HPDE6-E6E7 (cell line): ENCODE measurements at regions not wholly inside any gene's neighbourhood (a gene's known extent, or its start where the extent isn't known, plus 50 kb on each side); places are given as distances from the start of the nearest gene placed in this dataset.
A peak's percentile ranks its signal among the peaks of the same experiment; 100 is the strongest.
"Not testable (repeated sequence)": the region's sequence is repeated elsewhere in the genome, so short reads cannot be mapped to it uniquely, and the experiment has no call there.

ENCODE experiments used
- DNase-seq: peaks from one replicate; pipeline ENCODE4 v3.0.0; 2011; ENCODE audit warnings: missing footprints; ENCODE audit errors: extremely low spot score

DNA sequence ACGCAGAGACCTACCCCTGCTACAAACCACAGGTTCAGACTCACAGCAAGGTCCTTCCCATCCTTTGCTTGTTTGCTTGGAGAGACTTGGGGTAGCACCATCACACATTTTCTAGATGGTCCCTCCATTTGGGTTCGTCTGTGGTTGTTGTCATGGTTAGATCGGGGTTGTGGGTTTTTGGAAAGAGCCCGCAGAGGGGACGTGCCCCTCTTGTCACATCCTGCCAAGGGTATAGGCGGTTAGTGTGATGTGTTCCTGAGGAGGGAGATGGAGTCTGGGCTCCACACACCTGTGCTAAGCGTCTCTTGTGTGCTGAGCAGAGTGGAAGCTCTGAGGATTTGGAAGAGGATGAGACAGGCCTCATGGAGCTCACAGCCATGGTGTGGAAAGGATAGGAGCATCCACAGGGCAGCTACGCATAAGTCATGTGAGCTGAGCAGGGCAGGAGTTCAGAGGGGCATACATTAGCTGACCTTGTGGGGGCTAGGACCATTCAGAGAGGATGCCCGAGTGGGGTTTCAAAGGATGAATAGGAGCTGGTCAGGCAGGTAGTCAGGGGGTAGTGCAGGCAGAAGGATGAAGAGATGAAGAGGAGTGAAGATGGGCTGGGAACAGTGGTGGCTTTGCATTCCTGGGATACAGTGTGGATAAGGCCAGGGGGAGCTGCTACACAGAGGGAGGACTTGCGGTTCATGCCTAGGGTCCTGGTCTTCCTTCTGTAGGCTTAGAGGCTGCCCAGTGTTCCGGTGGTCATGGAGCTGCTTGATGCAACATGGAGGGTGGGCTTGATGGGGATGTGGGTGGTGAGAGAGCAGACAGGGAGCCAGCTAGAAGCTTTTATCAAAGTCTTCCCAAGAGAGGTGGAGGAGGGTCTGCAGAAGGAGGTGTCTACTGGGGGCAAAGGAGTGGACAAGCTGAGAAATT lies 62.9 kb downstream of the ACKR3 start:
- DNase-seq = no peak

DNA sequence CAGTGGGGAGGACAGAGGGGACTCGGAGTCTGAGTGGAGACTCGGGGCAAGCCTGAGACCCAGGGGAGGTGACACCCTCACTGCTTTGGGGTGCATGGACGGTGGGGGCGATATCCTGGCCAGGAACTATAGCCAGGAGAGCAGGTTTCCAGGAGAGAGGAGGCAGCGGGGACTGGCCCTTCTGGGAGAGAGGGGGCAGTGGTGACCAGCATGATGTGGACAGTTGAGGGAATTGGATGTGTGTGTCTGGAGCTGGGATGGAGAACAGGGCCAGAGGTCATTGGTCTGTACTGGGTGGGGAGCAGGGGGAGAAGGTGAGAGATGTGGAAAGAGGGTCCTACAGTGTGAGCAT lies 63.6 kb downstream of the ACKR3 start:
- no peak for DNase-seq

GRCh38 chr2:236633775-236634560 lies 64.3 kb downstream of the ACKR3 start:
- no peak for DNase-seq

DNA sequence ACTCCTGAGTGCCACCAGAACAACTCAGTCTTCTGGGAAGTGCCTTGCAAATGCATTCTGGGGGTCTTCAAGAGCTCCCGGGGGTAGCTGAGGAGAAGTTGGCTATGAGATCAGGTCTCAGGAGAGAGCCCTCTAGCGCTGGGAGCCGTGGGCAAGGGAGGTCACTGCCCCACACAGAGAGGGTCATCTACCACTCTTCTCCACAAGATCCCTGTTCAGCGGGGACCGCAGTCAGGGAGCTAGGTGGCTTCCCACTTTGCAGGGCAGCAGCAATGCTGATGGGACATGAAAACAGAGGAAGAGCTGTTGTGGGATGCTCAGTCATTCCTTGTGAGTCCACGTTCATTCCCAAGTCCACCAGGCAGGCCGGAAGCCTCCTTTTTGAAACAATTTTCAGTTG lies 66.6 kb downstream of the ACKR3 start:
- no peak for DNase-seq

GRCh38 chr2:236636714-236637470 lies 67.3 kb downstream of the ACKR3 start:
- no peak for DNase-seq

GRCh38 chr2:236637686-236638569 lies 68.3 kb downstream of the ACKR3 start:
- no peak for DNase-seq

- DNase-seq = no peak
These were observed 69.1 kb downstream of the ACKR3 start for GRCh38 chr2:236638707-236639106.

GRCh38 chr2:236639461-236640235 lies 70.0 kb downstream of the ACKR3 start:
- no peak for DNase-seq

DNA sequence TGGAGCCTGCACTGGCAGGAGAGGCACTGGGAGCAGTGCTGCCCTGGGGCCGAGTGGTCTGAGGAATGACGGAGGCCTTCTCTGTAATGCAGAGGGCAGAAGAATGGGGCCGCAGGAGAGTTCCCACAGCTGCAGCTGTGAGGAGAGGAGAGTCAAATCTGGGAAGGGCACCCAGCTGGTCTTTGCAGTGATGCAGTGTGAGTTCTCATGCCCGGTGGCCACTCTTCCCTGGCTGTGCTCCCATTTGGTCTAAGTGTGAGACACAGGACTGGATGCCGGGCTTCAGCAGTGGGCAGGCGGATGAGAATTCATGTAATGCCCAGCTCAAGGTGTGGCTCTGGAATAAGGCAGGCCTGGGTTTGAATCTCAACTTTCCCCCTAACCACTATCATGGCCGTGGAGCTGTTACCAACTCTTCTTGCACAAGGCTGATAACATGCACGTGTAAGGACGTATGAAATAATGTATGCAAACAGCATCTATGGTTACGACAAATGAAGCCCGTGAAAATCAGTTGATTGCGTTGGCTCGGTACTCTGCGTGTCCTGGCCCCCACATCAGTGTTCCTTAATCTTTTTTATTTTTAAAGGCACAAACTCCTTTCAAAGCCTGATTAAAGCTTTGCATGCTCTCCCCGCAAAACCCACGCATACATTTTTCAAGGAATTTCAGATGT lies 71.6 kb downstream of the ACKR3 start:
- DNase-seq = no peak

DNA sequence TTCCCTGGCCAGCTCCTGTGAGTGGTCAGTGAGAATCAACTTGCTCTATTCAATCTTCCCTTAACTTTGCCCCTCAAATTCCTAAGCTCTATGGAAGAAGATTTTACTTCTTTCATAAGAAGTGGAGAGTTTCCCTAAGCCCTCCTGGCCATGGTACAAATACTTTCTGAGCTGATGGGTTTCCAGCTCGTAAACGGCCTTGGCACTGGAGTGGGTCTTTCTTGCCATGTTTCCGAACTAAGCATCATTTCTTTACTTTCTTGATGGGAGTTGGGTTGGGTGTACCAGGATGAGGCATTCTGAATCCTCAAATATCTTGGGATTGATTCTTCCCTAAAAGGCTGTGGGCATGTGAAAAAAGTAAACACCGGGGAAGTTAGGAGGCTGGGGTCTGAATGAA lies 72.5 kb downstream of the ACKR3 start:
- no peak for DNase-seq

- DNase-seq = peak; percentile 68
These were observed 73.1 kb downstream of the ACKR3 start for GRCh38 chr2:236642584-236643291.

- no peak for DNase-seq
These were observed 73.9 kb downstream of the ACKR3 start for GRCh38 chr2:236643480-236643879.

GRCh38 chr2:236644067-236644466 lies 74.4 kb downstream of the ACKR3 start:
- DNase-seq = no peak

GRCh38 chr2:236644502-236644911 lies 74.9 kb downstream of the ACKR3 start:
- DNase-seq = no peak

GRCh38 chr2:236645141-236645540 lies 75.5 kb downstream of the ACKR3 start:
- DNase-seq = not testable (repeated sequence)

DNA sequence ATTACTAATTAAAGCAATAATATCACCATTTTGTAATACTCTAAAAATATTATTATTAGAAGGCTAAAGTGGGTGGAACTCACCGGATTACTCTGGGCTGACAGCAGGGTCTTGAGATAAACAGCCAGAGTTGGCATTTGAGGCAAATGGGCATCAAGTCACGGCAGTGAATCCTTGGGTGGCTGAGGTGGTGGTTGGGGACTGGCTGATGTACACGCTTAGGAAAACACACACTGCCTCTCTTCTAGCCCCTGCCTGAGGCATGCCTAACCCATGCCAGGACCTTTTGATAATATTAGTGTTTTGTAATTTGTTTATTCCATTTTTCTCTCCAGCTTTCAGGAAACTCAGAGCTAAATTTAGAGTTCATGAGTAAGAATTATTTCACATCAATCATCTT lies 76.8 kb downstream of the ACKR3 start:
- no peak for DNase-seq

- no peak for DNase-seq
These were observed 77.2 kb downstream of the ACKR3 start for GRCh38 chr2:236646871-236647270.

DNA sequence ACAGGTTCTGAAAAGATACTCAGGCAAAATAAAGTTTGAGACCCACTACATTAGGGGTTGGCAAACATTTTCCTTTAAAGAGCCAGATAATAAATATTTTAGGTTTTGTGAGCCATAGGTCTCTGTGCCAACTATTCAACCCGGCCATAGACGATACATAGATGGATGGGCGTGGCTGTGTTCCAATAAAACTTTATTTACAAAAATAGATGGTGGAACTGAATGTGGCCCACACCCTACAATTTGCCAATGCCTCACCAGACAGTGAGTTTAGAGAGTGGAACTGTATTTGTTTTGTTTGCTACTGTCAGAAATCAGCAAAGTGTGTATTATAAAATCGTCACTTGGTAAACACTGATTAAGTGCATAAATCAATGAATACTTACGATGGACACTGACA lies 78.0 kb downstream of the ACKR3 start:
- no peak for DNase-seq

DNA sequence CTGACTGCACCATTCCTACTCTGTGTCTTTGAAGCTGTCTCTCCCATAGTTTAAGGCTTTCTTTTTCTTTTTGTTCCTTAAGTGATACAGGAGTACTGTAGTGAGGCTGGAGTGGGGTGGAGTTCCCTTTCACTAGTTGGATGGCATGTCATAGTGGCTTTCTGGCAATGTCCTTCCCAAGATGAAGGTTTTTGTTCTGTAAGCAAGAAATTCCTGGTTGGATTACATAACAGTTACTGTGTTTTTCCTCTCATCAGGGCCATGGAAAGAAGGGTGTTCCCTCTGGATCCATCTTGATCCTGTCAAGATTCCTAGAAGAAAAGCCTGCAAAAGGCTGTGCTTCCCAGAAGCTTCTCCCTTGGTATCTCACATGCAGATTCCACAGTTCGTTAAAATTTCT lies 84.2 kb downstream of the ACKR3 start:
- DNase-seq = no peak
